Thyroid gland (tissue), 4 donors: ENCODE measurements at regions not wholly inside any gene's neighbourhood (a gene's known extent, or its start where the extent isn't known, plus 50 kb on each side); places are given as distances from the start of the nearest gene placed in this dataset.

ENCODE experiments used
- POLR2A ChIP-seq, 2 donors: fragments of 450-650 bp; IDR thresholded peaks; one replicate each; pipeline ENCODE4 v1.6.1; 2017; ENCODE audit warnings: antibody characterized with exemption in 2 of 2, mild to moderate bottlenecking in 2 of 2, moderate library complexity in 1 of 2
- TF ChIP-seq, protein P1 (sequence below), 6 experiments: fragments of 200-600 bp in 3 of 6; fragments of 450-650 bp in 3 of 6; sonication (generic) in 3 of 6; IDR thresholded peaks; one replicate each; pipeline ENCODE4 v1.5.1; 2016 to 2019; ENCODE audit warnings: antibody characterized with exemption in 6 of 6, mild to moderate bottlenecking in 2 of 6, inconsistent platforms in 1 of 6, moderate library complexity in 1 of 6

DNA sequence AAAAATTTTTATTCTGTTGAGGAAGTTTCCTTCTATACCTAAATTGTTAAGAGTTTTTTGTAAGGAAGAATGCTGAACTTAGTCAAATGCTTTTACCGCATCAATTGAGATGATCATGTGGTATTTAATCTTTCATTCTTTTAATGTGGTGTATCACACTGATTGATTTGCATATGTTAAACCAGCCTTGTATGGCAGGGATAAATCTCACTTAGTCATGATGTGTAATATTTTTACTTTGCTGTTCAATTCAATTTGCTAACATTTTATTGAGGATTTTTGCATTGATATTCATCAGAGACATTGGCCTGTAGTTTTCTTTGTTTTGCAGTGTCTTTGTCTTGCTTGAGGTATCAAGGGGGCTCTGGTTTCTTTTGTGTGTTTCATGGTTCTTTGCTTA lies 125.3 kb upstream of the MEF2C start:
- TF ChIP-seq, protein P1, sequence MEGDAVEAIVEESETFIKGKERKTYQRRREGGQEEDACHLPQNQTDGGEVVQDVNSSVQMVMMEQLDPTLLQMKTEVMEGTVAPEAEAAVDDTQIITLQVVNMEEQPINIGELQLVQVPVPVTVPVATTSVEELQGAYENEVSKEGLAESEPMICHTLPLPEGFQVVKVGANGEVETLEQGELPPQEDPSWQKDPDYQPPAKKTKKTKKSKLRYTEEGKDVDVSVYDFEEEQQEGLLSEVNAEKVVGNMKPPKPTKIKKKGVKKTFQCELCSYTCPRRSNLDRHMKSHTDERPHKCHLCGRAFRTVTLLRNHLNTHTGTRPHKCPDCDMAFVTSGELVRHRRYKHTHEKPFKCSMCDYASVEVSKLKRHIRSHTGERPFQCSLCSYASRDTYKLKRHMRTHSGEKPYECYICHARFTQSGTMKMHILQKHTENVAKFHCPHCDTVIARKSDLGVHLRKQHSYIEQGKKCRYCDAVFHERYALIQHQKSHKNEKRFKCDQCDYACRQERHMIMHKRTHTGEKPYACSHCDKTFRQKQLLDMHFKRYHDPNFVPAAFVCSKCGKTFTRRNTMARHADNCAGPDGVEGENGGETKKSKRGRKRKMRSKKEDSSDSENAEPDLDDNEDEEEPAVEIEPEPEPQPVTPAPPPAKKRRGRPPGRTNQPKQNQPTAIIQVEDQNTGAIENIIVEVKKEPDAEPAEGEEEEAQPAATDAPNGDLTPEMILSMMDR (IDR thresholded peaks at IDR 0.05) = no peak
- no peak for TF ChIP-seq POLR2A (IDR thresholded peaks at IDR 0.05)
